Keratinocyte (primary cell): ENCODE measurements at regions not wholly inside any gene's neighbourhood (a gene's known extent, or its start where the extent isn't known, plus 50 kb on each side); places are given as distances from the start of the nearest gene placed in this dataset.

Experiments
- DNase-seq: peaks from one replicate; pipeline ENCODE4 v3.0.0-alpha.2; 2011; ENCODE audit warnings: low read depth, missing footprints, low spot score
- FAIRE-seq: peaks from 2 replicates; lab custom pipeline; 2011; peaks lifted over from hg19 to GRCh38; lab: Jason Lieb, UNC
- H2AFZ ChIP-seq: 2 replicates; pipeline ENCODE4 v1.6.0; 2012; ENCODE audit warnings: low read length, control low read depth, inconsistent platforms; ENCODE audit not compliant: control insufficient read depth
- H3K27ac ChIP-seq: 2 replicates; pipeline ENCODE4 v1.5.1; 2011; ENCODE audit warnings: low read length; ENCODE audit not compliant: control insufficient read depth, insufficient read depth
- H3K27me3 ChIP-seq: 3 replicates; pipeline ENCODE4 v1.6.0; 2011; ENCODE audit warnings: low read length; ENCODE audit not compliant: control insufficient read depth, insufficient read depth; ENCODE audit errors: extremely low read depth
- H3K36me3 ChIP-seq, 2 experiments: 2 replicates in 1 of 2; 3 replicates in 1 of 2; pipeline ENCODE4 v1.5.1; 2011; ENCODE audit warnings: low read length in 2 of 2, mild to moderate bottlenecking in 1 of 2; ENCODE audit not compliant: control insufficient read depth in 2 of 2, insufficient read depth in 2 of 2; ENCODE audit errors: extremely low read depth in 1 of 2
- H3K4me1 ChIP-seq: 3 replicates; pipeline ENCODE4 v1.5.1; 2011; ENCODE audit warnings: low read length; ENCODE audit not compliant: control insufficient read depth, insufficient read depth; ENCODE audit errors: extremely low read depth
- H3K4me2 ChIP-seq: 3 replicates; pipeline ENCODE4 v1.6.0; 2011; ENCODE audit warnings: low read depth, low read length; ENCODE audit not compliant: control insufficient read depth, insufficient read depth; ENCODE audit errors: extremely low read depth
- H3K4me3 ChIP-seq, 3 experiments: fragments of 200-600 bp in 1 of 3; sonication (generic) in 1 of 3; 2 replicates in 2 of 3; 3 replicates in 1 of 3; pipeline ENCODE4 v1.5.1; 2011 to 2016; ENCODE audit warnings: low read length in 3 of 3, mild to moderate bottlenecking in 3 of 3, control low read depth in 2 of 3, inconsistent platforms in 1 of 3, low read depth in 1 of 3, mixed read lengths in 1 of 3, mixed run types in 1 of 3, moderate library complexity in 1 of 3; ENCODE audit not compliant: control insufficient read depth in 2 of 3, insufficient read depth in 2 of 3; ENCODE audit errors: extremely low read depth in 1 of 3
- H3K79me2 ChIP-seq: 2 replicates; pipeline ENCODE4 v1.6.0; 2012; ENCODE audit warnings: low read length; ENCODE audit not compliant: control insufficient read depth, insufficient read depth
- H3K9ac ChIP-seq: 3 replicates; pipeline ENCODE4 v1.6.0; 2011; ENCODE audit warnings: low read length; ENCODE audit not compliant: control insufficient read depth, insufficient read depth; ENCODE audit errors: extremely low read depth
- H3K9me1 ChIP-seq: 3 replicates; pipeline ENCODE4 v1.6.0; 2011; ENCODE audit warnings: low read length; ENCODE audit not compliant: control insufficient read depth, insufficient read depth; ENCODE audit errors: extremely low read depth
- H3K9me3 ChIP-seq: 2 replicates; pipeline ENCODE4 v1.5.1; 2012; ENCODE audit warnings: low read depth, low read length; ENCODE audit not compliant: control insufficient read depth
- H4K20me1 ChIP-seq: 3 replicates; pipeline ENCODE4 v1.6.0; 2011; ENCODE audit warnings: low read length; ENCODE audit not compliant: control insufficient read depth, insufficient read depth; ENCODE audit errors: extremely low read depth
- CTCF ChIP-seq, 3 experiments: IDR thresholded peaks in 1 of 3; conservative IDR thresholded peaks in 1 of 3; optimal IDR thresholded peaks in 1 of 3; 2 replicates in 2 of 3; 3 replicates in 1 of 3; pipeline versions ENCODE3 to v1.5.1; 2011; ENCODE audit warnings: low read length in 3 of 3, mild to moderate bottlenecking in 3 of 3, moderate library complexity in 2 of 3, control low read depth in 1 of 3, inconsistent platforms in 1 of 3; ENCODE audit not compliant: insufficient read depth in 2 of 3; ENCODE audit errors: extremely low read depth in 1 of 3
- EZH2 ChIP-seq: IDR thresholded peaks from one replicate; pipeline ENCODE4 v1.6.1; 2012; ENCODE audit warnings: inconsistent platforms, mild to moderate bottlenecking, low read length, moderate library complexity
- dilution Hi-C: fragments of 300-500 bp; cut with MboI; formaldehyde crosslinking; loops from one replicate; pipeline ENCODE4 v1.7.0; 2020; ENCODE audit warnings: low sequenced_read_pairs; ENCODE audit not compliant: extremely low pct_ligation_motif_present

GRCh38 chr10:109706026-109706560 is 217.2 kb downstream of the XPNPEP1 start:
- Histone ChIP-seq H3K79me2 (no peaks in the 10 kb centered on the region), H3K4me3 (no peak overlapping the region), H3K27me3 (no peaks in the 10 kb centered on the region), H3K9me1 (no peaks in the 10 kb centered on the region), H2AFZ (no peak overlapping the region), H3K9ac (no peak overlapping the region), H3K27ac (no peak overlapping the region), H3K4me2 (no peak overlapping the region), H3K36me3 (no peaks in the 10 kb centered on the region), H3K4me1 (no peaks in the 10 kb centered on the region), H4K20me1 (no peaks in the 10 kb centered on the region), H3K9me3 (no peaks in the 10 kb centered on the region)
- TF ChIP-seq CTCF (optimal IDR thresholded peaks at IDR 0.05 in 1 of 3, IDR thresholded peaks at IDR 0.05 in 1 of 3, conservative IDR thresholded peaks at IDR 0.05 in 1 of 3; ENCODE audit: extremely low read depth in 1 of 3, insufficient read depth in 2 of 3, low read length in 3 of 3) (no peak), EZH2 (no peak)
- dilution Hi-C loops, result no loop called here
- DNase-seq (no peak), FAIRE-seq (no peak)

- no peaks in the 10 kb centered on the region for H3K9me3 ChIP-seq
- FAIRE-seq (no peak), DNase-seq (no peak)
- H3K4me1 ChIP-seq, result no peaks in the 10 kb centered on the region
- no peaks in the 10 kb centered on the region for H3K27me3 ChIP-seq
- H3K9me1 ChIP-seq, result no peaks in the 10 kb centered on the region
- no peak overlapping the region for H3K4me2 ChIP-seq
- dilution Hi-C loops, result no loop called here
- TF ChIP-seq CTCF (optimal IDR thresholded peaks at IDR 0.05 in 1 of 3, IDR thresholded peaks at IDR 0.05 in 1 of 3, conservative IDR thresholded peaks at IDR 0.05 in 1 of 3; ENCODE audit: extremely low read depth in 1 of 3, insufficient read depth in 2 of 3, low read length in 3 of 3) (no peak), EZH2 (no peak)
- no peaks in the 10 kb centered on the region for H3K79me2 ChIP-seq
- no peak overlapping the region for H3K9ac ChIP-seq
- H3K27ac ChIP-seq, result no peak overlapping the region
- no peaks in the 10 kb centered on the region for H3K36me3 ChIP-seq
- no peaks in the 10 kb centered on the region for H4K20me1 ChIP-seq
- no peak overlapping the region for H3K4me3 ChIP-seq
- H2AFZ ChIP-seq, result no peak overlapping the region
These were observed 221.6 kb downstream of the XPNPEP1 start for GRCh38 chr10:109701633-109702215.
